ENCODE measurements at regions not wholly inside any gene's neighbourhood (a gene's known extent, or its start where the extent isn't known, plus 50 kb on each side); places are given as distances from the start of the nearest gene placed in this dataset.

- TF ChIP-seq POLR2A (IDR thresholded peaks at IDR 0.05) (no peak), CTCF (IDR thresholded peaks at IDR 0.05) (no peak), POLR2AphosphoS5 (IDR thresholded peaks at IDR 0.05) (no peak), EP300 (IDR thresholded peaks at IDR 0.05) (no peak)
Observed at GRCh38 chr1:5599541-5599940, 392.7 kb downstream of the NPHP4 start.
